Endothelial cell of umbilical vein (primary cell): ENCODE measurements at regions not wholly inside any gene's neighbourhood (a gene's known extent, or its start where the extent isn't known, plus 50 kb on each side); places are given as distances from the start of the nearest gene placed in this dataset.
A peak's percentile ranks its signal among the peaks of the same experiment; 100 is the strongest.

Experiments used
- BruUV-seq: library from RNA; stranded (reverse); fragments of 400-500 nt; replicated peaks from 2 replicates; lab custom pipeline; 2021; lab: Mats Ljungman, UMichigan
- CTCF ChIA-PET: fragments of 300-600, 350-600 bp; sonication (Branson Sonifier 250); formaldehyde crosslinking; loops from one replicate; lab custom pipeline; 2021; ENCODE audit warnings: antibody characterized with exemption, inconsistent platforms; lab: Charles Lee
- POLR2A ChIA-PET: fragments of 300-600, 350-600 bp; sonication (Branson Sonifier 250); formaldehyde crosslinking; loops from one replicate; lab custom pipeline; 2021; ENCODE audit warnings: antibody characterized with exemption, inconsistent platforms; lab: Charles Lee
- DNase-seq: peaks from one replicate; pipeline ENCODE4 v3.0.0-alpha.2; 2011; ENCODE audit warnings: low read depth, low spot score
- FAIRE-seq: peaks from 2 replicates; lab custom pipeline; 2011; peaks lifted over from hg19 to GRCh38; lab: Jason Lieb, UNC
- H2AFZ ChIP-seq: 2 replicates; pipeline ENCODE4 v1.6.0; 2012; ENCODE audit warnings: low read depth, low read length, control low read depth, inconsistent platforms
- H3K27ac ChIP-seq: 2 replicates; pipeline ENCODE4 v1.5.1; 2011; ENCODE audit warnings: low read depth, mild to moderate bottlenecking, control low read depth, low read length, moderate library complexity; ENCODE audit not compliant: insufficient read depth
- H3K27me3 ChIP-seq, 2 experiments: 2 replicates each; pipeline versions ENCODE4 v1.6.0 to v1.6.1; 2011; ENCODE audit warnings: low read length in 2 of 2, mixed read lengths in 1 of 2; ENCODE audit not compliant: control insufficient read depth in 2 of 2, insufficient read depth in 2 of 2
- H3K36me3 ChIP-seq, 2 experiments: 2 replicates in 1 of 2; 3 replicates in 1 of 2; pipeline ENCODE4 v1.5.1; 2011; ENCODE audit warnings: low read length in 2 of 2, mild to moderate bottlenecking in 1 of 2, moderate library complexity in 1 of 2; ENCODE audit not compliant: control insufficient read depth in 2 of 2, insufficient read depth in 2 of 2; ENCODE audit errors: extremely low read depth in 1 of 2
- H3K4me1 ChIP-seq: 3 replicates; pipeline ENCODE4 v1.5.1; 2011; ENCODE audit warnings: mild to moderate bottlenecking, low read length; ENCODE audit not compliant: control insufficient read depth, insufficient read depth; ENCODE audit errors: extremely low read depth
- H3K4me2 ChIP-seq: 2 replicates; pipeline ENCODE4 v1.6.1; 2011; ENCODE audit warnings: low read length, control low read depth, mixed read lengths; ENCODE audit not compliant: insufficient read depth
- H3K4me3 ChIP-seq, 3 experiments: fragments of 200-600 bp in 1 of 3; sonication (generic), shearing (Covaris generic) in 1 of 3; replicated peaks in 1 of 3; 2 replicates each; pipeline ENCODE4 v1.5.1; 2011 to 2016; ENCODE audit warnings: control low read depth in 3 of 3, low read length in 3 of 3, mild to moderate bottlenecking in 2 of 3, inconsistent platforms in 1 of 3, low read depth in 1 of 3, moderate library complexity in 1 of 3; ENCODE audit not compliant: insufficient read depth in 1 of 3
- H3K79me2 ChIP-seq: 2 replicates; pipeline ENCODE4 v1.6.0; 2012; ENCODE audit warnings: low read length, inconsistent platforms; ENCODE audit not compliant: control insufficient read depth, insufficient read depth
- H3K9ac ChIP-seq: replicated peaks from 2 replicates; pipeline ENCODE3; 2011; ENCODE audit warnings: low read length, control low read depth; ENCODE audit not compliant: insufficient read depth; ENCODE audit errors: extremely low read depth
- H3K9me1 ChIP-seq: replicated peaks from 3 replicates; pipeline ENCODE4 v1.6.0; 2011; ENCODE audit warnings: mild to moderate bottlenecking, low read length; ENCODE audit not compliant: control insufficient read depth, insufficient read depth; ENCODE audit errors: extremely low read depth
- H3K9me3 ChIP-seq: replicated peaks from 2 replicates; pipeline ENCODE4 v1.5.1; 2012; ENCODE audit warnings: low read length, inconsistent platforms; ENCODE audit not compliant: control insufficient read depth, insufficient read depth
- H4K20me1 ChIP-seq: replicated peaks from 2 replicates; pipeline ENCODE3; 2011; ENCODE audit warnings: mild to moderate bottlenecking, low read length; ENCODE audit not compliant: control insufficient read depth, insufficient read depth; ENCODE audit errors: extremely low read depth
- CTCF ChIP-seq, 2 donors: IDR thresholded peaks; 1 replicate in 1 of 2; 2 replicates in 1 of 2; pipeline ENCODE4 v1.5.1; 2011; ENCODE audit warnings: low read length in 2 of 2, mild to moderate bottlenecking in 2 of 2, moderate library complexity in 2 of 2, control low read depth in 1 of 2, inconsistent platforms in 1 of 2, low read depth in 1 of 2; ENCODE audit not compliant: insufficient read depth in 1 of 2; ENCODE audit errors: extremely low read depth in 1 of 2
- EZH2 ChIP-seq: IDR thresholded peaks from 2 replicates; pipeline ENCODE4 v1.6.1; 2012; ENCODE audit warnings: borderline replicate concordance, low read depth, mild to moderate bottlenecking, moderate library complexity, low read length, inconsistent platforms; ENCODE audit not compliant: severe bottlenecking
- FOS ChIP-seq: IDR thresholded peaks from 2 replicates; pipeline ENCODE4 v1.6.1; 2011; ENCODE audit warnings: mild to moderate bottlenecking, low read length, moderate library complexity, borderline replicate concordance; ENCODE audit not compliant: insufficient read depth
- GATA2 ChIP-seq: IDR thresholded peaks from 2 replicates; pipeline ENCODE4 v1.7.0; 2011; ENCODE audit warnings: low read depth, mild to moderate bottlenecking, moderate library complexity, mixed read lengths, low read length; ENCODE audit not compliant: insufficient read length, insufficient read depth
- JUN ChIP-seq: IDR thresholded peaks from 2 replicates; pipeline ENCODE4 v1.6.1; 2011; ENCODE audit warnings: borderline replicate concordance, low read depth; ENCODE audit not compliant: insufficient read length, insufficient read depth
- MYC ChIP-seq: IDR thresholded peaks from one replicate; pipeline ENCODE4 v1.6.1; 2011; ENCODE audit warnings: mild to moderate bottlenecking, low read depth, low read length
- POLR2A ChIP-seq: IDR thresholded peaks from 2 replicates; pipeline ENCODE4 v1.6.1; 2012; ENCODE audit warnings: low read depth, mild to moderate bottlenecking, control low read depth, low read length
- dilution Hi-C: fragments of 300-500 bp; cut with MboI; formaldehyde crosslinking; loops from one replicate; pipeline ENCODE4 v1.15.0; 2019; ENCODE audit warnings: low sequenced_read_pairs; ENCODE audit not compliant: extremely low pct_ligation_motif_present
- intact Hi-C: fragments of 100-400 bp; cut with micrococcal nuclease; formaldehyde crosslinking; loops from one replicate; pipeline ENCODE4 v1.10.0; 2022

DNA sequence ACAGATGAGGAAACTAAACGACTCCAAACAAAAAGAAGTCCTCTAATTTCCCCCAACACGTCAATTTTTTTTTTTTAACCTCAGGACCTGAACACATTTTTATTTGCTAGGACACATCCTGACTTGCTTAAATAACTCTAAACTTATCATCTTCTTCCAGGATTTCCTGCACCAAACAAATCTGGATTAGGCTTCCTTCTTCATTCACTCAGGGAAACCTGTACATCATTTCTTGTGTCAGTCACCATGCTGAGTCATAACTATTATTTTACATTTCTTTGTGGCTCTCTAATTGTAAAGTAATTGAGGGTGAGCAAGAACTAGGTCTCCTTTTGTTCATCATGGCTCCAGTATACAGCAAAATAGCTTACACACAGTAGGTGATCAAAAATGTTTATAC is 433.4 kb upstream of the GBE1 start:
- peaks cover 9% of the 10 kb centered on the region for H3K4me1 ChIP-seq
- intact Hi-C loops: no loop called here
- no peaks in the 10 kb centered on the region for H3K9me3 ChIP-seq
- H3K4me3 ChIP-seq: no peak overlapping the region
- no peak overlapping the region for H3K4me2 ChIP-seq
- no peaks in the 10 kb centered on the region for H4K20me1 ChIP-seq
- H3K36me3 ChIP-seq: no peaks in the 10 kb centered on the region
- FAIRE-seq: peak; percentile 64
- no peaks in the 10 kb centered on the region for H3K27me3 ChIP-seq
- ChIA-PET CTCF (interaction anchor here (1.0 kb wide), 1 partner anchor 20 kb away, joined by 3 read pairs; no protein-coding TSS in a partner anchor), POLR2A (interaction anchor here (0.6 kb wide), 1 partner anchor 768 kb away, joined by 3 read pairs; no protein-coding TSS in a partner anchor)
- dilution Hi-C loops: no loop called here
- no peak overlapping the region for H2AFZ ChIP-seq
- peak; percentile 47 for DNase-seq
- H3K27ac ChIP-seq: peak overlapping the region; percentile 18
- BruUV-seq: no TSS peak
- no peak overlapping the region for H3K9ac ChIP-seq
- TF ChIP-seq MYC: no peak
- TF ChIP-seq GATA2: peak; percentile 60
- TF ChIP-seq EZH2: no peak
- peak; percentile 78 for TF ChIP-seq FOS
- H3K79me2 ChIP-seq: no peaks in the 10 kb centered on the region
- H3K9me1 ChIP-seq: no peaks in the 10 kb centered on the region

DNA sequence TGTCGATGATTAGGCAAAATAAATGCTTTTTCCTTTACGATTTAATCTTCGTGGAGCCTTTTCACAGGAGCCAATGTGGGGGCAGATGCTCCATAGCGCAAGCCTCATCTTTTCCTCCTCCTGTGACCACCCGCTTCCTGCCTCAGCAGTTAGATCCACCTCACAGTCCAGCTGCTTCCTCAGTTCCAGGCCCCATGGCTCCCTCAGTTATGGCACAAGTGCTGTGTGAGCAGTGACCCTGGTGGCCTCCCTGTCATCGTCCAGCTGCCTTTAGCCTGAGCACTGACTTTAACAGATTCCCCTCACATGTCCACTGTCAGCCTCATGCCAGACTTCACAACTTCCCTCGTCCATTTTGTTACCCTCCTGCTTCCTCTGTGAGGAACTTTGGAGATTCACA is 424.6 kb upstream of the GBE1 start:
- TF ChIP-seq CTCF (IDR thresholded peaks at IDR 0.05; ENCODE audit: extremely low read depth in 1 of 2, insufficient read depth in 1 of 2, low read depth in 1 of 2, low read length in 2 of 2) (no peak), JUN (no peak), FOS (no peak), POLR2A (no peak), MYC (no peak)
- no peaks in the 10 kb centered on the region for H3K4me1 ChIP-seq
- DNase-seq (peak; percentile 3), FAIRE-seq (no peak)
- H3K4me3 ChIP-seq: no peak overlapping the region
- no peak overlapping the region for H3K9ac ChIP-seq
- H4K20me1 ChIP-seq: no peaks in the 10 kb centered on the region
- intact Hi-C loops (no loop called here), dilution Hi-C loops (no loop called here)
- CTCF ChIA-PET: interaction anchor here (1.8 kb wide), 1 partner anchor 28 kb away, joined by 5 read pairs; no protein-coding TSS in a partner anchor
- no peak overlapping the region for H3K27ac ChIP-seq
- H3K36me3 ChIP-seq: no peaks in the 10 kb centered on the region
- no peaks in the 10 kb centered on the region for H3K9me1 ChIP-seq
- no peaks in the 10 kb centered on the region for H3K79me2 ChIP-seq
- POLR2A ChIA-PET: no interaction called here
- no peaks in the 10 kb centered on the region for H3K27me3 ChIP-seq
- H3K4me2 ChIP-seq: no peak overlapping the region
- H3K9me3 ChIP-seq: no peaks in the 10 kb centered on the region
- peak overlapping the region; percentile 0 for H2AFZ ChIP-seq
- BruUV-seq: no TSS peak
